Activated naive CD4-positive, alpha-beta T cell treated with anti-CD3 and anti-CD28 coated beads, Interleukin-2, amount 50 U/mL, for 24 hours (primary cell): ENCODE measurements at regions not wholly inside any gene's neighbourhood (a gene's known extent, or its start where the extent isn't known, plus 50 kb on each side); places are given as distances from the start of the nearest gene placed in this dataset.

ENCODE experiments used
- H3K27ac Mint-ChIP-seq: one replicate; pipeline ENCODE4 v1.8.0; 2021; ENCODE audit warnings: mild to moderate bottlenecking, mixed read lengths
- H3K27me3 Mint-ChIP-seq: one replicate; pipeline ENCODE4 v1.8.0; 2021; ENCODE audit warnings: mixed read lengths
- H3K36me3 Mint-ChIP-seq: one replicate; pipeline ENCODE4 v1.8.0; 2021; ENCODE audit warnings: mixed read lengths
- H3K4me1 Mint-ChIP-seq: one replicate; pipeline ENCODE4 v1.8.0; 2021; ENCODE audit warnings: mixed read lengths
- H3K4me3 Mint-ChIP-seq: one replicate; pipeline ENCODE4 v1.8.0; 2021; ENCODE audit warnings: mild to moderate bottlenecking, mixed read lengths
- H3K9me3 Mint-ChIP-seq: one replicate; pipeline ENCODE4 v1.8.0; 2021; ENCODE audit warnings: mixed read lengths

- H3K4me3 Mint-ChIP-seq, result no peak overlapping the region
- peaks cover 13% of the 10 kb centered on the region for H3K9me3 Mint-ChIP-seq
- H3K27me3 Mint-ChIP-seq, result no peaks in the 10 kb centered on the region
- no peak overlapping the region for H3K27ac Mint-ChIP-seq
- no peaks in the 10 kb centered on the region for H3K4me1 Mint-ChIP-seq
- no peaks in the 10 kb centered on the region for H3K36me3 Mint-ChIP-seq
These were observed 121.6 kb upstream of the SEMA3C start for GRCh38 chr7:81040496-81040895.

DNA sequence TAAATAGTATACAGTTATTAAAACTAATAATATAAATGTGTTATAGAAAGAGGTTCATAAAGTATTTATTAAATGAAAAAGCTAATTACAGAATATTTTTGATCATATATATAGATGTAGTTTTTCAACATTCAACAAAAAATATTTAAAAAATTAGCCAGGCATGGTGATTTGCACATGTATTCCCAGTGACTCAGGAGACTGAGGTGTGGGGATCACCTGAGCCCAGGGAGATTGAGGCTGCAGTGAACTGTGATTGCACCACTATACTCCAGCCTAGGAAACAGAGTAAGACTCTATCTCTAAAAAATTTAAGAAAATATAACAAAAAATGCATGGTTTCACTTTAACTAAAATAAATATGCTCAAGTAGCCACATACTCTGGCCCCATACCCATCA lies 118.0 kb upstream of the SEMA3C start:
- Mint-ChIP-seq H3K4me1 (no peaks in the 10 kb centered on the region), H3K27me3 (no peaks in the 10 kb centered on the region), H3K9me3 (peaks cover 9% of the 10 kb centered on the region), H3K36me3 (no peaks in the 10 kb centered on the region), H3K27ac (no peak overlapping the region), H3K4me3 (no peak overlapping the region)

DNA sequence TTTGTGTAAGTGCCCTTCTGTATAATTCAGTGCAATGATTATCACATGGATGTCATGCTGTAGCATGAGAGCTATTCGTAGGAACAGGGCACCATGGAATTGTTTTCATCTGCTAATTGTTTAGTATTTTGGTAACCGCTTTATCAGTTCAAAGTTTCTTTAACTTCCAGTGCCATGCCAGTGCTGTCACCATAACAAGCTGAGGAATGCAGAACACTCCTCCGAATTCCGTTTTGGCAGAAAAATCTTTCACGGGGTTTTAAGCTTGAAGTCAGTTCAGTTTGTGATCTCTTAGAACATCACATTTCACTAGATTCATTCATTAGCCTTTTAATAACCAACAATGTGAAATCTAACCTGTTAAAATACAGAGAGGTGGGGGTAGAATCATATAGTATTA lies 117.2 kb upstream of the SEMA3C start:
- H3K36me3 Mint-ChIP-seq, result no peaks in the 10 kb centered on the region
- H3K9me3 Mint-ChIP-seq, result peaks cover 5% of the 10 kb centered on the region
- no peak overlapping the region for H3K4me3 Mint-ChIP-seq

GRCh38 chr7:81031996-81032395 lies 113.1 kb upstream of the SEMA3C start:
- Mint-ChIP-seq H3K27me3 (no peaks in the 10 kb centered on the region), H3K9me3 (no peaks in the 10 kb centered on the region), H3K4me3 (no peak overlapping the region), H3K27ac (no peak overlapping the region), H3K4me1 (no peaks in the 10 kb centered on the region), H3K36me3 (no peaks in the 10 kb centered on the region)

More for the DNA sequence above, 117.2 kb upstream of the SEMA3C start:
- Mint-ChIP-seq H3K27me3 (no peaks in the 10 kb centered on the region), H3K4me1 (no peaks in the 10 kb centered on the region), H3K27ac (no peak overlapping the region)

DNA sequence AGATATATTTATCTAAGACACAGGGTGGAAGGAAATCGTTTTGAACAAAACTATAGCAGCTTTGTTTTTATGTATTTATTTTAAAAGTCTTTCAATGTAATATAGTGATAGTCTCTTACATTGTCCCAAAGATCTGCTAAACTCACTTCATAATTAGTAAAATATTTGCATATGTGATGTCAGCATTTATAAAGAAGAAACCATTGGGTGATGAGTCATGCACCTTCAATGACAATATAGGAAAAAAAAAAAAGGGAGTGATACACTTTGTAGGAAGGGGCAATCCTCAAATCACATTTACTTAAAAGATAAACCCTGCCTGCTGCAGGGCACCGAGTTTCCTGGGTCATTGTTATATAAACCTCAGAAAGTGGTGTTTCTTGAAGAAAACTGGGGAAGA lies 112.4 kb upstream of the SEMA3C start:
- no peaks in the 10 kb centered on the region for H3K4me1 Mint-ChIP-seq
- H3K4me3 Mint-ChIP-seq, result no peak overlapping the region
- H3K36me3 Mint-ChIP-seq, result no peaks in the 10 kb centered on the region
- no peaks in the 10 kb centered on the region for H3K27me3 Mint-ChIP-seq
- no peaks in the 10 kb centered on the region for H3K9me3 Mint-ChIP-seq
- no peak overlapping the region for H3K27ac Mint-ChIP-seq

DNA sequence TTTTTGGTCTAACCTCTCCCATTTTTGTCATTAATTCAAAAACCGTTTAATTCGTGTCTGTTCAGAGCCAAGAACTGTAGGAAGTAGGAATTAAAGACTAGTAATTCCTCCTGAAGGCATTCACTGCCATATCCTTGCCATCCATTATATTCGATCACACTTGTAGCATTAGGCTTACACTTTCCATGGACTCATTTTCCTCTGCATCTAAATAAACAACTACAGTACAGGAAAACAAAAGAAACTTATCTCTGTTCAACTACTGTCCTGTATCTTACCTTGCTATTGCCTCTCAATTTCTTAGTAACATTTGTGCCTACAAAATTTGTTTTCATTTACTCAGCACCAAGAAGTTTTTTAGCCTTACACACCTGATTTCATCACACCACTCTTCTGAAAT lies 111.6 kb upstream of the SEMA3C start:
- Mint-ChIP-seq H3K4me3 (no peak overlapping the region), H3K27ac (no peak overlapping the region), H3K36me3 (no peaks in the 10 kb centered on the region), H3K9me3 (no peaks in the 10 kb centered on the region), H3K27me3 (no peaks in the 10 kb centered on the region), H3K4me1 (no peaks in the 10 kb centered on the region)

GRCh38 chr7:81029511-81029910 lies 110.7 kb upstream of the SEMA3C start:
- H3K36me3 Mint-ChIP-seq, result no peaks in the 10 kb centered on the region
- no peak overlapping the region for H3K4me3 Mint-ChIP-seq
- no peaks in the 10 kb centered on the region for H3K4me1 Mint-ChIP-seq
- no peaks in the 10 kb centered on the region for H3K27me3 Mint-ChIP-seq
- no peaks in the 10 kb centered on the region for H3K9me3 Mint-ChIP-seq
- no peak overlapping the region for H3K27ac Mint-ChIP-seq

- Mint-ChIP-seq H3K9me3 (peaks cover 10% of the 10 kb centered on the region), H3K36me3 (no peaks in the 10 kb centered on the region), H3K4me1 (no peaks in the 10 kb centered on the region), H3K27ac (no peak overlapping the region), H3K27me3 (no peaks in the 10 kb centered on the region), H3K4me3 (no peak overlapping the region)
These were observed 106.5 kb upstream of the SEMA3C start for GRCh38 chr7:81025360-81025759.

DNA sequence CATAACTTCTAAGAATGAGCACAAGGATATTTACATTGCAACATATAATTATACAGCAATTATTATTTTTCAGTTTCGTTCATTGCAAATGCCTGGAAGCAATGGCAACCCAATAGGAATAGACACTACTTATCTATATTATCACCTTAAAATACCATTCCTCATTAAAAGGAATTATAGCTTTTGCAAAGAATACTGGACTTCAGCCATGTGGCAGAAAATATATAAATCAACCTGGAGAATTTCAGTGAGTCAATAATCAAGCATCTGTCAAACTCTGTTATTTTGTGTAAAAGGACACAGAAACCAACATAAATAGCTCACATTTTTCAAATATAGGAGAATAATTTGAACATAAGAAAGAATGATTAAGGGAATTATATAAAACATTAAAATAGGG lies 96.1 kb upstream of the SEMA3C start:
- no peak overlapping the region for H3K4me3 Mint-ChIP-seq
- no peaks in the 10 kb centered on the region for H3K9me3 Mint-ChIP-seq
- H3K27me3 Mint-ChIP-seq, result no peaks in the 10 kb centered on the region
- no peaks in the 10 kb centered on the region for H3K4me1 Mint-ChIP-seq
- H3K27ac Mint-ChIP-seq, result no peak overlapping the region
- no peaks in the 10 kb centered on the region for H3K36me3 Mint-ChIP-seq

GRCh38 chr7:81014266-81014665 lies 95.4 kb upstream of the SEMA3C start:
- Mint-ChIP-seq H3K4me1 (no peaks in the 10 kb centered on the region), H3K4me3 (no peak overlapping the region), H3K27me3 (no peaks in the 10 kb centered on the region), H3K36me3 (no peaks in the 10 kb centered on the region), H3K27ac (no peak overlapping the region), H3K9me3 (no peaks in the 10 kb centered on the region)

DNA sequence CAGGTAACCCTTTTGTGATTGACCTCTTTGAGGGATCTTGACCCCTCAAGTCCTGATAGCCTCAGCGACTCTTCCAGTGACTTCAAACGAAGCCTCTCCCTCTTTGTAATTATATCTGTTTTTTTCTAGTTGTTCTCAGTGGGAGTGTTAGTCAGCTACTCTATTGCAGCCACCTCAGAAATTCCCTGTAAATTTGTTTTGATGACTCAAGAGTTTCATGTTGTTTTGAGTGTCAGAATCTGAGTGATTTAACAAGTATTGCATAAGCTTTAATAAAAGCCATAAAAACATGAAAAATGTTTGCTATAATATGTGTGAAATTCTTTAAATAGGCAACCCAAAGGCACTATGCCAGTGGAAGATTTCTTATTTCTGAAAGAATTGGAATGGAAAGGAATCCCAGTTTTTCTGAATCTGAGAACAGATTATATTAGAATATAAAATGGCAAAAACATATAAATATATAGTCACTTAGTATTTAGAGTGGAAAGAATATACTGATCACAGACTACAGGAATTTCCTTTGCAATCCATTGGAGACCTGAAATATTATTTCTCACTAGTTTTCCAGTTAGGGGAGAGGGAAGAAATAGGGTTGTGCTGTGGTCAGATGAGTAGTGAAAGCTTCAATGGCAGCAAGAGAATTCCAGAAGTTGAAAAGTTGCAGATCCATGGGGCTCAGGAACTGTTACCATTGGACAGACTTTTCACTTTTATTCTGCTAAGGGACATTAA lies 94.4 kb upstream of the SEMA3C start:
- Mint-ChIP-seq H3K9me3 (no peaks in the 10 kb centered on the region), H3K4me1 (no peaks in the 10 kb centered on the region), H3K36me3 (no peaks in the 10 kb centered on the region), H3K27ac (no peak overlapping the region), H3K4me3 (no peak overlapping the region), H3K27me3 (no peaks in the 10 kb centered on the region)

DNA sequence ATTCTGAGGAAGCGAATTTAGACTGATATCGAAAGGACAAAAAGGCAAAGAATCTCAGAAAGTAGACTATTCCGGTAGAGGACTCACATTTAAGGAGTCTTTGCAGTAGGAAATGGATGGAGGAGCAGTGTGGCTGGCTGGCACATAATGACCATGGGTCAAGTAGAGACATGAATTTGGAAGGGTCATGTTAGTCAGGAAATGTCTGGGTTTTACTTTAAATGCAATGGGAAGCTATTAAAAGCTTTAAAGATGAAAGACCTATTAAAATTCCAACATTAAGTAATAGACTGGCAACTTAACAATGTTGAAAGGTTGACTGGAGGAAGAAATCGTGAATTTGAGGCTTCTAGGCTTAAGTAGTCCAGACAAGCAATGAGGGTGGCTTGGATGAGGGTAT lies 90.0 kb upstream of the SEMA3C start:
- Mint-ChIP-seq H3K27me3 (no peaks in the 10 kb centered on the region), H3K27ac (no peak overlapping the region), H3K9me3 (no peaks in the 10 kb centered on the region), H3K36me3 (no peaks in the 10 kb centered on the region), H3K4me3 (no peak overlapping the region), H3K4me1 (no peaks in the 10 kb centered on the region)

DNA sequence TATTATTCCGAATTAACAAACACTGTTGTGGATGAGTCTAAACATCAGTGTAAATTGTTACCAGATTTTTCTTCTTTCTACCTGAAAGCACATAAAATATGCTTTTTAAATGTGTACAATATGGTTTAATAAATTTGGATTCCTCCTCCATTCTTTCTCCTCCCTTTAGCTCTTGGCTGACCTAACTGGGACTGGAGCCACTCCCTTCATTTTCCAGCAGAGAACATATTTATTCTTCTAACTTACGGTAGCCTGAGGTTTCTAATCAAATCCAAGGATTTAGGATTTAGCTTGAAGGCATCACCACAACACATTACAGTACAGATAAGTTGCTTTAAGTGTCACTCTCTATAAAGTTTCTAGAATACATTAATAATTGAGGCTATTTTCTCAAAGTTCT lies 88.2 kb upstream of the SEMA3C start:
- Mint-ChIP-seq H3K36me3 (no peaks in the 10 kb centered on the region), H3K4me3 (no peak overlapping the region), H3K27ac (no peak overlapping the region), H3K27me3 (no peaks in the 10 kb centered on the region), H3K4me1 (no peaks in the 10 kb centered on the region), H3K9me3 (no peaks in the 10 kb centered on the region)

- H3K4me1 Mint-ChIP-seq, result no peaks in the 10 kb centered on the region
- no peak overlapping the region for H3K4me3 Mint-ChIP-seq
- H3K9me3 Mint-ChIP-seq, result no peaks in the 10 kb centered on the region
- H3K27me3 Mint-ChIP-seq, result no peaks in the 10 kb centered on the region
- H3K36me3 Mint-ChIP-seq, result no peaks in the 10 kb centered on the region
- no peak overlapping the region for H3K27ac Mint-ChIP-seq
These were observed 86.4 kb upstream of the SEMA3C start for GRCh38 chr7:81005254-81005653.

DNA sequence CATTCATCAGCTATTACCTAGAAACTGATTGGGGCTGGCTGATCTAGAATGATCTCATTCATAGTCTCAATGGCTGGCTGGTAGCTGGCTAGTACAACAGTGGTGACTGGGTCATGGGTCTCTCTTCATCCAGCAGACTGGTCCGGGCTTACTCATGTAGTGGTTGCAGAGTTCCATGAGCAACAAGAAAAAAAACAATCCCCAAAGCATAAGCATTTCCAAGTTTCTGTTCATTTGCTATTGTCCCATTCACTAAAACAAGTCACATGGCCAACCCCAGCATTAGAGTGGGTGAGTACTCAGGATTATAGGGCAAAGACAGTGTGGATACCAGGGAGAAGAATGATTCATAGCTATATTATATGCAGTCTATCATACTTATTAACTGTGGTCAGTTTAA lies 85.2 kb upstream of the SEMA3C start:
- H3K4me3 Mint-ChIP-seq, result no peak overlapping the region
- H3K36me3 Mint-ChIP-seq, result no peaks in the 10 kb centered on the region
- H3K27ac Mint-ChIP-seq, result no peak overlapping the region
- peaks cover 5% of the 10 kb centered on the region for H3K9me3 Mint-ChIP-seq
- no peaks in the 10 kb centered on the region for H3K27me3 Mint-ChIP-seq
- no peaks in the 10 kb centered on the region for H3K4me1 Mint-ChIP-seq

GRCh38 chr7:81003326-81003725 lies 84.5 kb upstream of the SEMA3C start:
- Mint-ChIP-seq H3K27ac (no peak overlapping the region), H3K27me3 (no peaks in the 10 kb centered on the region), H3K36me3 (no peaks in the 10 kb centered on the region), H3K4me3 (no peak overlapping the region), H3K9me3 (peaks cover 5% of the 10 kb centered on the region), H3K4me1 (no peaks in the 10 kb centered on the region)

- H3K36me3 Mint-ChIP-seq, result no peaks in the 10 kb centered on the region
- H3K27me3 Mint-ChIP-seq, result no peaks in the 10 kb centered on the region
- peaks cover 5% of the 10 kb centered on the region for H3K9me3 Mint-ChIP-seq
- H3K4me1 Mint-ChIP-seq, result no peaks in the 10 kb centered on the region
- H3K27ac Mint-ChIP-seq, result no peak overlapping the region
- no peak overlapping the region for H3K4me3 Mint-ChIP-seq
These were observed 83.6 kb upstream of the SEMA3C start for GRCh38 chr7:81002421-81002820.
